IMR-90 (cell line): ENCODE measurements at regions not wholly inside any gene's neighbourhood (a gene's known extent, or its start where the extent isn't known, plus 50 kb on each side); places are given as distances from the start of the nearest gene placed in this dataset.

Experiments used
- ATAC-seq: fragments of 200-7000 bp; cut with Tn5 transposase; 2 replicates; pipeline ENCODE4 v1.9.1; 2020; ENCODE audit warnings: low read depth, mild to moderate bottlenecking, moderate library complexity
- BruUV-seq: library from RNA; stranded (reverse); fragments of 400-500 nt; replicated peaks from 2 replicates; lab custom pipeline; 2021; lab: Mats Ljungman, UMichigan
- CTCF ChIA-PET: fragments of 300-600 bp; formaldehyde crosslinking; extraction: SDS; loops from one replicate; lab custom pipeline; 2021; ENCODE audit warnings: antibody characterized with exemption; lab: Yijun Ruan, JAX
- POLR2A ChIA-PET: fragments of 300-600 bp; sonication (Branson Sonifier 250); formaldehyde crosslinking; loops from one replicate; lab custom pipeline; 2022; ENCODE audit warnings: antibody characterized with exemption; ENCODE audit not compliant: unreplicated experiment; lab: Charles Lee
- DNase-seq: peaks from one replicate; pipeline ENCODE4 v3.0.0; 2013
- H2AFZ ChIP-seq: replicated peaks from 2 replicates; pipeline ENCODE3; 2013; ENCODE audit warnings: low read length, mild to moderate bottlenecking; ENCODE audit not compliant: poor library complexity
- H2AK5ac ChIP-seq: 2 replicates; pipeline ENCODE4 v1.6.1; 2013; ENCODE audit warnings: low read depth, low read length, inconsistent platforms
- H2AK9ac ChIP-seq: replicated peaks from 2 replicates; pipeline ENCODE3; 2013; ENCODE audit warnings: mild to moderate bottlenecking, low read depth, low read length, moderate library complexity; ENCODE audit not compliant: poor library complexity
- H2BK120ac ChIP-seq: 2 replicates; pipeline ENCODE4 v1.6.1; 2013; ENCODE audit warnings: low read depth, low read length, inconsistent platforms
- H2BK15ac ChIP-seq: 3 replicates; pipeline ENCODE4 v1.6.1; 2013; ENCODE audit warnings: low read depth, low read length, inconsistent platforms
- H2BK20ac ChIP-seq: 2 replicates; pipeline ENCODE4 v1.6.1; 2013; ENCODE audit warnings: low read depth, mild to moderate bottlenecking, inconsistent platforms, low read length, moderate library complexity
- H2BK5ac ChIP-seq: 2 replicates; pipeline ENCODE4 v1.6.1; 2013; ENCODE audit warnings: mild to moderate bottlenecking, low read depth, low read length, inconsistent platforms; ENCODE audit not compliant: poor library complexity, severe bottlenecking
- H3K14ac ChIP-seq: replicated peaks from 2 replicates; pipeline ENCODE4 v1.6.1; 2013; ENCODE audit warnings: low read depth, low read length, inconsistent platforms
- H3K18ac ChIP-seq: 2 replicates; pipeline ENCODE4 v1.6.1; 2013; ENCODE audit warnings: low read depth, low read length, control low read depth
- H3K23ac ChIP-seq: 2 replicates; pipeline ENCODE4 v1.6.1; 2013; ENCODE audit warnings: low read depth, low read length, inconsistent platforms
- H3K27ac ChIP-seq: 2 replicates; pipeline ENCODE4 v1.5.1; 2013; ENCODE audit warnings: mild to moderate bottlenecking, control low read depth, low read length; ENCODE audit not compliant: insufficient read depth
- H3K27me3 ChIP-seq: 2 replicates; pipeline ENCODE4 v1.6.1; 2013; ENCODE audit warnings: low read length; ENCODE audit not compliant: control insufficient read depth, insufficient read depth
- H3K36me3 ChIP-seq: 2 replicates; pipeline ENCODE4 v1.6.1; 2013; ENCODE audit warnings: low read length, mixed read lengths; ENCODE audit not compliant: control insufficient read depth, insufficient read depth
- H3K4ac ChIP-seq: 2 replicates; pipeline ENCODE4 v1.6.1; 2013; ENCODE audit warnings: low read depth, low read length, inconsistent platforms
- H3K4me1 ChIP-seq: 2 replicates; pipeline ENCODE4 v1.6.1; 2013; ENCODE audit warnings: low read length, mixed read lengths; ENCODE audit not compliant: control insufficient read depth, insufficient read depth
- H3K4me2 ChIP-seq: 2 replicates; pipeline ENCODE4 v1.6.1; 2013; ENCODE audit warnings: low read depth, mild to moderate bottlenecking, control low read depth, low read length, moderate library complexity
- H3K4me3 ChIP-seq: 2 replicates; pipeline ENCODE4 v1.5.1; 2013; ENCODE audit warnings: low read depth, mild to moderate bottlenecking, control low read depth, low read length, moderate library complexity; ENCODE audit not compliant: insufficient read depth
- H3K56ac ChIP-seq: 2 replicates; pipeline ENCODE4 v1.6.1; 2013; ENCODE audit warnings: low read length, inconsistent platforms; ENCODE audit not compliant: insufficient read depth; ENCODE audit errors: extremely low read depth
- H3K79me1 ChIP-seq, 2 experiments: 2 replicates each; pipeline ENCODE4 v1.6.1; 2013; ENCODE audit warnings: low read length in 2 of 2, inconsistent platforms in 1 of 2, low read depth in 1 of 2
- H3K9ac ChIP-seq: 2 replicates; pipeline ENCODE4 v1.6.1; 2013; ENCODE audit warnings: low read depth, low read length, control low read depth
- H3K9me1 ChIP-seq: 2 replicates; pipeline ENCODE4 v1.6.1; 2013; ENCODE audit warnings: low read length, inconsistent platforms; ENCODE audit not compliant: insufficient read depth
- H3K9me3 ChIP-seq: 2 replicates; pipeline ENCODE4 v1.6.1; 2013; ENCODE audit warnings: low read length; ENCODE audit not compliant: control insufficient read depth, insufficient read depth
- H4K20me1 ChIP-seq: 2 replicates; pipeline ENCODE4 v1.6.1; 2013; ENCODE audit warnings: low read length, inconsistent platforms; ENCODE audit not compliant: insufficient read depth
- H4K5ac ChIP-seq: 2 replicates; pipeline ENCODE4 v1.6.1; 2013; ENCODE audit warnings: mild to moderate bottlenecking, low read depth, low read length, control low read depth
- H4K8ac ChIP-seq, 2 experiments: 2 replicates each; pipeline ENCODE4 v1.6.1; 2013; ENCODE audit warnings: low read depth in 2 of 2, low read length in 2 of 2, control low read depth in 1 of 2, inconsistent platforms in 1 of 2
- H4K91ac ChIP-seq: 2 replicates; pipeline ENCODE4 v1.6.1; 2013; ENCODE audit warnings: low read depth, low read length, inconsistent platforms; ENCODE audit not compliant: insufficient read depth
- BHLHE40 ChIP-seq: fragments of 150-350 bp; IDR thresholded peaks from 2 replicates; pipeline ENCODE4 v1.6.1; 2016; ENCODE audit warnings: mild to moderate bottlenecking, low read depth, low read length
- CEBPB ChIP-seq: IDR thresholded peaks from 2 replicates; pipeline ENCODE4 v1.6.1; 2012; ENCODE audit warnings: low read depth, low read length, improper control_type of control experiment
- CHD1 ChIP-seq: IDR thresholded peaks from 2 replicates; pipeline ENCODE4 v1.6.1; 2012; ENCODE audit warnings: low read depth, low read length, improper control_type of control experiment
- CTCF ChIP-seq: conservative IDR thresholded peaks from 2 replicates; pipeline ENCODE4 v1.5.1; 2012; ENCODE audit warnings: mild to moderate bottlenecking, low read depth, low read length, improper control_type of control experiment
- ELK1 ChIP-seq: fragments of 150-350 bp; IDR thresholded peaks from 2 replicates; pipeline ENCODE4 v1.6.1; 2016; ENCODE audit warnings: low read depth, mild to moderate bottlenecking, low read length, moderate library complexity, borderline replicate concordance
- FOS ChIP-seq: fragments of 150-350 bp; IDR thresholded peaks from 2 replicates; pipeline ENCODE4 v1.6.1; 2016; ENCODE audit warnings: low read depth, low read length
- MAFK ChIP-seq: IDR thresholded peaks from 2 replicates; pipeline ENCODE4 v1.6.1; 2012; ENCODE audit warnings: low read depth, low read length, improper control_type of control experiment
- MAZ ChIP-seq: IDR thresholded peaks from 2 replicates; pipeline ENCODE4 v1.6.1; 2012; ENCODE audit warnings: low read depth, mild to moderate bottlenecking, low read length, improper control_type of control experiment, moderate library complexity, borderline replicate concordance
- MXI1 ChIP-seq: IDR thresholded peaks from 2 replicates; pipeline ENCODE4 v1.6.1; 2012; ENCODE audit warnings: low read depth, mild to moderate bottlenecking, low read length, moderate library complexity, borderline replicate concordance
- NFE2L2 ChIP-seq: fragments of 150-350 bp; IDR thresholded peaks from 2 replicates; pipeline ENCODE4 v1.6.1; 2016; ENCODE audit warnings: low read depth, mild to moderate bottlenecking, low read length
- POLR2A ChIP-seq: IDR thresholded peaks from 2 replicates; pipeline ENCODE4 v1.6.1; 2012; ENCODE audit warnings: mild to moderate bottlenecking, low read depth, low read length
- RAD21 ChIP-seq: IDR thresholded peaks from 2 replicates; pipeline ENCODE4 v1.6.1; 2012; ENCODE audit warnings: low read length, improper control_type of control experiment
- RCOR1 ChIP-seq: IDR thresholded peaks from 2 replicates; pipeline ENCODE4 v1.6.1; 2012; ENCODE audit warnings: mild to moderate bottlenecking, low read length, improper control_type of control experiment; ENCODE audit not compliant: insufficient replicate concordance
- RFX5 ChIP-seq: IDR thresholded peaks from 2 replicates; pipeline ENCODE4 v1.8.0; 2012; ENCODE audit warnings: low read depth, mild to moderate bottlenecking, low read length, moderate library complexity
- SMC3 ChIP-seq: fragments of 150-350 bp; IDR thresholded peaks from 2 replicates; pipeline ENCODE4 v1.6.1; 2016; ENCODE audit warnings: low read depth, mild to moderate bottlenecking, antibody characterized with exemption, low read length, moderate library complexity
- WGBS, 2 experiments: methylation state at CpG; one replicate each; pipeline versions ENCODE4 v1.1.5 to v1.1.7; 2013; ENCODE audit warnings: missing lambda C conversion rate in 2 of 2; ENCODE audit not compliant: insufficient read length in 1 of 2; ENCODE audit errors: extremely low coverage in 2 of 2; 5-methylcytosine and 5-hydroxymethylcytosine counted together
- dilution Hi-C: fragments of 300-500 bp; cut with HindIII; formaldehyde crosslinking; loops from one replicate; pipeline ENCODE4 v1.14.3; 2018; ENCODE audit warnings: low sequenced_read_pairs; ENCODE audit not compliant: unreplicated experiment
- in situ Hi-C: fragments of 300-500 bp; cut with MboI; formaldehyde crosslinking; loops from 3 replicates; pipeline ENCODE4 v1.14.3; 2019; ENCODE audit warnings: low sequenced_read_pairs, inconsistent platforms, mixed read lengths
- intact Hi-C: fragments of 100-400 bp; cut with micrococcal nuclease; formaldehyde crosslinking; loops from 2 replicates; pipeline ENCODE4 v1.10.0; 2022
- TF ChIP-seq, protein P1 (sequence below): fragments of 150-350 bp; IDR thresholded peaks from 2 replicates; pipeline ENCODE4 v1.6.1; 2017; ENCODE audit warnings: mild to moderate bottlenecking, antibody characterized with exemption, low read length, low read depth

GRCh38 chr20:19958928-19959327, 58.2 kb upstream of the NAA20 start:
- no peaks in the 10 kb centered on the region for H3K27me3 ChIP-seq
- H3K23ac ChIP-seq = no peak overlapping the region
- H3K4me2 ChIP-seq = no peak overlapping the region
- H3K18ac ChIP-seq = no peak overlapping the region
- no peak overlapping the region for H3K27ac ChIP-seq
- peaks cover 11% of the 10 kb centered on the region; the same call in 1 of the 2 replicates for H3K9me1 ChIP-seq
- ChIA-PET POLR2A (no interaction called here), CTCF (interaction anchor here (0.6 kb wide), 1 partner anchor 594 kb away, joined by 3 read pairs; no protein-coding TSS in a partner anchor)
- no peak overlapping the region for H2BK15ac ChIP-seq
- no peak for TF ChIP-seq MAZ
- no peak for TF ChIP-seq MXI1
- TF ChIP-seq, protein P1, sequence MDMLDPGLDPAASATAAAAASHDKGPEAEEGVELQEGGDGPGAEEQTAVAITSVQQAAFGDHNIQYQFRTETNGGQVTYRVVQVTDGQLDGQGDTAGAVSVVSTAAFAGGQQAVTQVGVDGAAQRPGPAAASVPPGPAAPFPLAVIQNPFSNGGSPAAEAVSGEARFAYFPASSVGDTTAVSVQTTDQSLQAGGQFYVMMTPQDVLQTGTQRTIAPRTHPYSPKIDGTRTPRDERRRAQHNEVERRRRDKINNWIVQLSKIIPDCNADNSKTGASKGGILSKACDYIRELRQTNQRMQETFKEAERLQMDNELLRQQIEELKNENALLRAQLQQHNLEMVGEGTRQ = no peak
- no peak for TF ChIP-seq RAD21
- no peak for TF ChIP-seq RFX5
- TF ChIP-seq SMC3 = no peak
- TF ChIP-seq RCOR1 = no peak
- TF ChIP-seq BHLHE40 = no peak
- no peak for TF ChIP-seq CHD1
- no peak for TF ChIP-seq ELK1
- TF ChIP-seq MAFK = no peak
- no peak for TF ChIP-seq CEBPB
- no peak for TF ChIP-seq NFE2L2
- TF ChIP-seq POLR2A = no peak
- no peak for TF ChIP-seq FOS
- TF ChIP-seq CTCF = no peak
- H2BK20ac ChIP-seq = no peak overlapping the region
- no peak overlapping the region for H2AK9ac ChIP-seq
- in situ Hi-C loops = no loop called here
- H4K91ac ChIP-seq = no peak overlapping the region
- H4K20me1 ChIP-seq = 0 out of 2 replicates have a peak, but pooled peaks cover 7% of the 10 kb centered on the region
- dilution Hi-C loops = no loop called here
- intact Hi-C loops = no loop called here
- BruUV-seq = no TSS peak
- H3K9me3 ChIP-seq = no peaks in the 10 kb centered on the region
- no peak overlapping the region for H3K4me3 ChIP-seq
- no peak overlapping the region for H3K4ac ChIP-seq
- no peak for DNase-seq
- no peak overlapping the region for H3K56ac ChIP-seq
- no peak overlapping the region for H3K14ac ChIP-seq
- H4K5ac ChIP-seq = no peak overlapping the region
- H2AK5ac ChIP-seq = no peak overlapping the region
- no peak overlapping the region for H4K8ac ChIP-seq
- 0 out of 2 replicates have a peak, but pooled peaks cover 1% of the 10 kb centered on the region for H3K4me1 ChIP-seq
- peaks cover 49% of the 10 kb centered on the region for H3K36me3 ChIP-seq
- no peak overlapping the region for H2AFZ ChIP-seq
- no peak for ATAC-seq
- H3K79me1 ChIP-seq = peaks cover 37 to 65% of the 10 kb centered on the region in 2 experiments
- H2BK5ac ChIP-seq = no peak overlapping the region
- H2BK120ac ChIP-seq = no peak overlapping the region
- 20% methylated on average over 1 of the region's 4 CpGs; no CpG with 5 or more reads in 1 of the 2 experiments for WGBS, 2 experiments
- H3K9ac ChIP-seq = no peak overlapping the region
